GM12864 (cell line): ENCODE measurements at regions not wholly inside any gene's neighbourhood (a gene's known extent, or its start where the extent isn't known, plus 50 kb on each side); places are given as distances from the start of the nearest gene placed in this dataset.

Experiments
- DNase-seq: peaks from one replicate; pipeline ENCODE4 v3.0.0-alpha.2; 2011; ENCODE audit warnings: low read depth
- H3K4me3 ChIP-seq: 2 replicates; pipeline ENCODE4 v1.5.1; 2011; ENCODE audit warnings: mild to moderate bottlenecking, low read depth, low read length, control low read depth
- TF ChIP-seq, protein P1 (sequence below): IDR thresholded peaks from 2 replicates; pipeline ENCODE4 v1.5.1; 2011; ENCODE audit warnings: low read depth, mild to moderate bottlenecking, moderate library complexity, low read length, control low read depth, inconsistent platforms; ENCODE audit errors: missing control alignments

DNA sequence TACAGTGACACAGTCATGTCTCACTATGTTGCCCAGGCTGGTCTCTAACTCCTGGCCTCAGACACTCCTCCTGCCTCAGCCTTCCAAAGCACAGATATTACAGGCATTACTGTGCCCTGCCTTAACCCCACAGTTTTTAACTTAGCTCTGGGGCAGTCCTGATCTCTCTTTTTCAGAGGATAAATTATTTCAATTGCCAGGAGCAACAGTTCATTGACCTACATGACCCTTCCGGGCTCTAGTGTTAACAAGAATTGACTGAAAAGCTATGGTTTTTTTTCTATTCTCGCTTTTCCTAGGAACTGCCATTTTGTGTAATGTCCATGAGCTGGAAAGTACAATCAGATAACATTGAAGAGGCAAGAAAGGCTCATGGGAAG is 92.8 kb downstream of the HNRNPLL start:
- no peak for DNase-seq
- no peak overlapping the region for H3K4me3 ChIP-seq

DNA sequence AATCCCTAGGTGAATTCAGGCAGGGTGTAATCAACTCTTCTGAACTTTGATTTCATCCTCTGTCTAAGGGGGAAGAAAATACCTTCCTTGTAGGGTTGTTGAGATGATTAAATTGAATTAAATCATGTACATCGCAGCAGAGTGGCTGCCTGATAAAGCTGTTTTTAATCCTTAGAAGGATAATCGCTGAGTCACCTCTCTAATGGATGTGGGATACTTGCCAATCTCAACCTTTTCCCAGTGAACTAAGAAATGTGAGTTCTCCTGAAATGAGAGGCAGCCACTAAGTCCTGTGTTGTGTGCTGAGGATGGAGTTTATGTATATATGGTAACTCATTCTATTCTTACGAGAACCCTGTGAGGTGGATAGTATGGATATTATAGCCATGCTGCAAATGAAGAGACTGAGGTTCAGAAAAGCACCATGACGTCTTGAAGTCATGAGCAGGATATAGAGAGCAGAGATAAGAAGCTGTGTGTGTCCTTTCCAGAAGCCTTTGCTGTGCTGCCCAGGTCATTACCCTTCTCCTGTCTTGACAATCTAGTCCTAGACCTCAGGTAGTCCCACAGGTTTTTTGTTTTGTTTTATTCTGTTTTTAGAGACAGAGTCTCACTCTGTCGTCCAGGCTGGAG is 93.3 kb downstream of the HNRNPLL start:
- TF ChIP-seq, protein P1, sequence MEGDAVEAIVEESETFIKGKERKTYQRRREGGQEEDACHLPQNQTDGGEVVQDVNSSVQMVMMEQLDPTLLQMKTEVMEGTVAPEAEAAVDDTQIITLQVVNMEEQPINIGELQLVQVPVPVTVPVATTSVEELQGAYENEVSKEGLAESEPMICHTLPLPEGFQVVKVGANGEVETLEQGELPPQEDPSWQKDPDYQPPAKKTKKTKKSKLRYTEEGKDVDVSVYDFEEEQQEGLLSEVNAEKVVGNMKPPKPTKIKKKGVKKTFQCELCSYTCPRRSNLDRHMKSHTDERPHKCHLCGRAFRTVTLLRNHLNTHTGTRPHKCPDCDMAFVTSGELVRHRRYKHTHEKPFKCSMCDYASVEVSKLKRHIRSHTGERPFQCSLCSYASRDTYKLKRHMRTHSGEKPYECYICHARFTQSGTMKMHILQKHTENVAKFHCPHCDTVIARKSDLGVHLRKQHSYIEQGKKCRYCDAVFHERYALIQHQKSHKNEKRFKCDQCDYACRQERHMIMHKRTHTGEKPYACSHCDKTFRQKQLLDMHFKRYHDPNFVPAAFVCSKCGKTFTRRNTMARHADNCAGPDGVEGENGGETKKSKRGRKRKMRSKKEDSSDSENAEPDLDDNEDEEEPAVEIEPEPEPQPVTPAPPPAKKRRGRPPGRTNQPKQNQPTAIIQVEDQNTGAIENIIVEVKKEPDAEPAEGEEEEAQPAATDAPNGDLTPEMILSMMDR, result no peak
- DNase-seq, result no peak
- no peak overlapping the region for H3K4me3 ChIP-seq

More for the DNA sequence above, 92.8 kb downstream of the HNRNPLL start:
- TF ChIP-seq, protein P1, result no peak

GRCh38 chr2:38508311-38509039 is 94.3 kb downstream of the HNRNPLL start:
- DNase-seq, result peak; percentile 73
- H3K4me3 ChIP-seq, result no peak overlapping the region
- TF ChIP-seq, protein P1, result peak; percentile 87

DNA sequence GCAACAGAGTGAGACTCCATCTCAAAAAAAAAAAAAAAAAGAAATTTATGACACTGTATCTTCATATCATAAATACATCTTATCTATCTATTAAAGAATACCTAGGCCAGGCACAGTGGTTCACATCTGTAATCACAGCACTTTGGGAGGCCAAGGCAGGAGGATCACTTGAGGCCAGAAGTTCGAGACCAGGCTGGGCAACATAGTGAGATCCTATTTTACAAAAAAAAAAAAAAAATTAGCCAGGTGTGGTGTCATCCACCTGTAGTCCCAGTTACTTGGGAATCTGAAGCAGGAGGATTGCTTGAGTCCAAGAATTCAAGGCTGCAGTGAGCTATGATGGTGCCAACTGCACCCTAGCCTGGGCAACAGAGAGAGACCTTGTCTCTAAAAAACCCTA is 95.0 kb downstream of the HNRNPLL start:
- TF ChIP-seq, protein P1, result no peak
- no peak overlapping the region for H3K4me3 ChIP-seq
- no peak for DNase-seq

GRCh38 chr2:38505779-38506178 is 96.9 kb downstream of the HNRNPLL start:
- H3K4me3 ChIP-seq, result no peak overlapping the region
- TF ChIP-seq, protein P1, result no peak
- DNase-seq, result no peak

GRCh38 chr2:38504169-38504568 is 98.6 kb downstream of the HNRNPLL start:
- H3K4me3 ChIP-seq, result no peak overlapping the region
- no peak for DNase-seq
- TF ChIP-seq, protein P1, result no peak

DNA sequence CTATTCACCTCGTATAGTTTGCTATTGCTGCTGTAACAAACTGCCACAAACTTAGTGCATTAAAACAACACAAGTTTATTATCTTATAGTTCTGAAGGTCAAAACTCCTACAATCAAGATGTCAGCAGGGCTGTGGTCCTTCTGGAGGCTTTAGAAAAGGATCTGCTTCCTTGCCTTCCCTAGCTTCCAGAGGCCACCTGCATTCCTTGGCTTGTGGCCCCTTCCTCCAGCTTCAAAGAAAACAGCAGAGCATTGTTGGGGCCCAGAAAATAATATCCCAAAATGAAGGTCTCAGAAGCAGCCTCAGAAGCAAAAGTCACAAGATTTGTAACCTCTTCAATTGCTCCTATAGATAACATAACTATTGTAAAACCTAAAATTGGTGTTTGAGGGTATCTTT is 100.6 kb downstream of the HNRNPLL start:
- DNase-seq, result no peak
- no peak overlapping the region for H3K4me3 ChIP-seq
- TF ChIP-seq, protein P1, result no peak
